Amniotic epithelial cell (primary cell): ENCODE measurements at regions not wholly inside any gene's neighbourhood (a gene's known extent, or its start where the extent isn't known, plus 50 kb on each side); places are given as distances from the start of the nearest gene placed in this dataset.

Source experiments
- DNase-seq: peaks from one replicate; pipeline ENCODE4 v3.0.0-alpha.2; 2010; ENCODE audit warnings: low read depth

- DNase-seq: no peak
These were observed 1858.4 kb downstream of the EFNA5 start for GRCh38 chr5:105812304-105812703.

DNA sequence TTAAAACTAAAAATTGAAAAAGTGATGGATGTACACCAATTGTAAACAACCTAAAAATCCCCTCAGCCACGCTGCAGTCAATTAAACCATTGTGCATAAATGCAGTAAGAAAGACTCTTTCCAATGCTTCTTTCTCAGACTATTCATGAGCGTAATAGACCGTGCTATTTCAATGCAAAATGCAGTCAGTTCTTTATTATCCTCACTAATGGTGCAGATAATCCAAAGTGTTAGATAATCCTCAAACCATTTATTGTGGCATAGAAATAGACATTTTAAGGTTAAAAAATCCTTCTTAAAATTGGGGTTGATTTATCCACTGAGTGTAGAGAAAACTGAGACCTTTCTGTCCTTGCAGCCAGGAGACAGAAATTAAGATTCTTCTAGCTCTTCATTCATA is 1862.8 kb downstream of the EFNA5 start:
- no peak for DNase-seq

DNA sequence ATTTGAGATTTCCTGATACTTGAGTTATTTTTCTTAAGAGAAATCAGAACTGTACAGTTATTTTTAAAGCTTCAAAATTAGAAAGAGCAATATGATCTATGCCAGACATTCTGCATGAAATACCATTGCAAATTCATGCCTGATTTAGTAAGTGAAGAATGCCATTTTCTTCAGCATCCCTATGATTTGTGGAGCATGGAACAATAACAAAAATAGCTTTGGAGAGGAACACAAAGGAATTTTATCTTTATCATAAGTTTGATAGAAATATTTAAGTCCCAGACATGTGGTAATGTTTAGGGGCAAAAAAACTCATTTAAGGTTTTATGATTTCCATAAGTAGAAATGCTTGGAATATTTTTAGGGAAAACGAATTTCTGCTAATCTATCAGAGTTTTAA is 1863.4 kb downstream of the EFNA5 start:
- no peak for DNase-seq

- peak; percentile 10 for DNase-seq
These were observed 1864.1 kb downstream of the EFNA5 start for GRCh38 chr5:105806596-105806995.

DNA sequence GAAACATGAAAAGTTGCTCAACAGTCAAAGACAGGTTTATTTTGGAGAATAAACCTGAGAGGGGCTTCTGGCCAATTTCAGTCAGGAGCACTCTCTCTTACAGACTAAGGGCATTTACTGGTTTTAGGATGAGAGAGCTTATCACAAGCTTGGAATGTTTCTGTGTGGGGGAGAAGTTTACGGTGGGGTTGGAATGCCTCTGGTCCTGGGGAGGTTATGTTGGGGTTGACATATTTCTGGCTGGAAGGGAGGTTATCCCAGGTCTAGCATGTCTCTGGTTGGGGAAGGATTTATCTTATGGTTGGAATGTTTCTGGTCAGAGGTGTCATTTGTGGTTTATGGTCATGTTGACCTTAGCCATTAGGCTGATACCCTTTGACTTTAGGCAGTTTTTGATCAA is 1867.3 kb downstream of the EFNA5 start:
- peak; percentile 58 for DNase-seq

DNA sequence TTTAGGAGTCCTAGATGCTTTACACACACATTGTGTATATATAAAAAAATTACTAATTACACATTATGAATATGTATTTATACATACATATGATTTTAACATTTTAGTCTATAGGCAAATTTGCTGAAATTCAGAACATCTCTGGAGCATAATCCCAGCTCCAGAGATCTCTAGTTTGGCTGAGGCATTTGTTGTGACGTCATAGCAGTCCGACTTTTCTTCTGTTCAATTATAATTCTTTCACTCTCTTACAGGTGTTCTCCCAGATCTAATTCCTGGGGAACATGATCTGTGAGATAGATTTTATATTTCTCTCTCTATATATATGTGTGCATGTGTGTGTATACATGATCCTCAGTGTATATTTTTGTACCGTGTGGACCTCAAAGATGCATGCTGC is 1876.2 kb downstream of the EFNA5 start:
- DNase-seq: no peak

DNA sequence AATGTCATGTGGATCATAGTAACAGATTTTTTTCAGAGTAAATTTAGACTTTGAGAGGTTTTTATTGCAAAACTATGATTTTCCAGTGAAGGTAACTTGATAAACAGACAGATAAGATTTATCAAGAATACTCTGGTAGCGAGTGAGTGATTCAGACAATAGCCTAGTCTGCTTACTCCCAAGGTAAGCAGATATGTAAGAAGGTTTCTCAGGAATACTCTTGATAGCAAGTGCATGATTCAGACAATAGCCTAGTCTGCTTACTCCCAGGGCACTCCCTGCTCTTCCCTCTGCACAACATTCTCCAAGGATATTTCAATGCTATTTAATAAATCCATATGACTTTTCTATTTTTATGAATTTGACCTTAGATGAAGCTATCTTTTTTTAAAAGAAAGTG is 1881.5 kb downstream of the EFNA5 start:
- peak; percentile 54 for DNase-seq

DNA sequence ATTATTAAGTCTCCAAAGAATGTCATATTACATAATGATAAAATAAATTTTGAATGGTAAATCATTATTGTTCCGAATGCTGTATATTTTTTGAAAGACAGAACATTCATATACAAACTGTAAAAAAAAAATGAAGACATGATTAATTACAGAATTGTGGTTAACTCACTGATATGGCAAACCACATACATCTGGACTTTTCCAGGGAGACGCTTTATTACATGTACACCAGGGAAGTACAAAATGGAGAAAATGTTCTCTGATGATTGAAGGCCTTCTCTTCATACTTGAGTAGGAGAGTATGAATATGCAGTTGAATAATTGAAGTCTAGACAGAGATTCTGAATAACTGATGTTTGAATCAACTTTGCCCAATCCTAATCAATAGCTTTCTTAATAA is 1886.9 kb downstream of the EFNA5 start:
- peak; percentile 82 for DNase-seq

DNA sequence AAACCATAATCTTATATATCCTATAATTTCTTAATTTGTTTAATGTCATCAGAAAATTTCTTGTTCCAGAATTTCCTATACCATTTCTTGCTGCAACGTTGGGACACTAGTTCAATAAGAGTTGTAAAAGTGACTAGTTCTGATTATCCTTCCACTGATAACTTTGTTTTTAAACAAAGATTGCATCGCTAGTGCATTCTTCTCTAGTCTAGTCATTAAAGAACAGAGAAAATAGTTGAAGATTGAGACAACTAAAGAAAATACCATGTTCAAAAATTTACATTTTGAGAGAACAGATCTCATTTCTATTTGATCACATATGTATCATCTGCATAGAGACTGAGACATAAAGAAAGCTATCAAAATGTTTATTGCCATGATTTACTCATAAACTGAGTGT is 1888.2 kb downstream of the EFNA5 start:
- DNase-seq: peak; percentile 35

DNA sequence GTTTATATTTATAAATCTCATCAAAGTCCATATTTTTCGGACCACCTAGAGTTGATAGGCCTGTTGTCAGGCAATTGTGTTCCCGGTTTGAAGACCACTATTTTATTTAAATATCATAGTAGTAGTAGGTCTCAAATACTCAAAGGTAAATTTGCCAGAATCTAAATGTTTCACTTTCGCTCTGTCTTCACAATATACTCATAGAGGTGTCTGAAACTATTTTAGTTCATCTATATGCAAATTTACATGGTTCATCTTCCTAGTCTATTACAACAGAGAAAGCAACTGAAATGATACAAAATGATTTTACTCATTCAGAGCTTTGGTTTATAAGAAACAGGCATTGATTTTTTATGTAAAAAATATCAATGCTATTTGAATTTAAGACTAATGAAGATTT is 1897.5 kb downstream of the EFNA5 start:
- DNase-seq: no peak

DNA sequence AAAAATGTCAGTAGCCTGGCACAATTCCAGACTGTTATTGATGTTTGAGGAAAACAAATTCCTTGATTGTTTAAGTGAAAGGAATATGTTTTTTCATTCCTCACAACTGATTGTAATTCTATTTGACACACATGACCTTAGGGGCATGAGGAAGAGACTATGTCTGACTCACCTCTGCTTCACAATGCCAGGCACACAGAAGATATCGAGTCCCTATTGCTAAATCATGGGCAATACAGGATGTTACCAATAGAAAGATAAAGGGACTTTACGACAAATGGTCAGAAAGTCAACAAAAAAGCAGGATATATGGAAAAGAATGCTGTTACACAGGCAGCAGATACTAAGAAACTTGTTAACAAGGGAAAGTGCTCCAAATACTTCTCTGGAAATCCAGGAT is 1903.5 kb downstream of the EFNA5 start:
- DNase-seq: no peak

DNA sequence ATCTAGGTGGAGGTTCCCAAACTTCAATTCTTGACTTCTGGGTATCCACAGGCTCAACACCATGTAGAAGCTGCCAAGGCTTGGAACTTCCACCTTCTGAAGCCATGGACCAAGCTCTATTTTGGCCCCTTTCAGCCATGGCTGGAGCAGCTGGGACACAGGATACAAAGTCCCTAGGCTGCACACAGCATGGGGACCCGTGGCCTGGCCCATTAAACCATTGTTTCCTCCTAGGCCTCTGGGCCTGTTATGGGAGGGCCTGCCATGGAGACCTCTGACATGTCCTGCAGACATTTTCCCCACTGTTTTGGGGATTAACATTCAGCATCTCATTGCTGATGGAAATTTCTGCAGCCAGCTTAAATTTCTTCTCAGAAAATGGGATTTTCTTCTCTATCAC is 1908.0 kb downstream of the EFNA5 start:
- DNase-seq: no peak

DNA sequence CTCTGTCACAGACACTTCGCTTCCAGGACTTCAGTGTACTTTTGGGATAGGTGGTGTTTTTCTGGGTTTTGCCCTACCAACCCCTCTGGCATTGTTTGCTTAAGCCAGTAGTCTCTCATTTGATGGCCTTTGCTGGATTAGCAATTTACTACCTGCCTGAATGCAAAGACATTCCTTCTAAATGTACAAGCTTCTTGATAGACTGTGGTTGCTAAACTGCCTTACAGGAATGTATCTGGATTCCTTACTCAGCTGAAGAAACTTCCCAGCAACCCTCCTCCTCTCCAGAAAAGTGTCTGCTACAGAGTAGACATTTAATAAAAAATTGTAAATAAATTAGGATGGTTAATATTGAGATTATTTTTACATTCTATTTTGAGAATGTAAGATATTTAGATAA is 1916.7 kb downstream of the EFNA5 start:
- peak; percentile 68 for DNase-seq

DNA sequence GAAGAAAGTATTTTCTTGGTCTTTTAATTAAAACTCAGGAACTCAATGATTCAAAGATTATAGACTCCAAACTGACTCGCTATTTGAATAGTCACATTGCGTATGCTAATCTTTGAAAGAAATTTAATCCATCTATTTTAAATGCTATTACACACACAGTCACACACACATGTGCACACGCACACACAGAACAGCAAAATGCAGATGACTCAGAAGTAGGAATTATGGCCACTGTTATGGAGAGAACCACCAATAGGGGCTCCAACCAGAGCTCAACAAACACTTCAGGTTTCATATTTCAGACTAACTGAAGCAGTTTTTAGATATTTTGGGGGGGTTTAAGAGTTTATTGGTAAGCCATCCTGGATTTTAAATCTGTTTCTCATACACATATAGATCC is 1917.9 kb downstream of the EFNA5 start:
- peak; percentile 34 for DNase-seq

- no peak for DNase-seq
These were observed 1918.8 kb downstream of the EFNA5 start for GRCh38 chr5:105751908-105752307.

GRCh38 chr5:105745111-105745510 is 1925.6 kb downstream of the EFNA5 start:
- DNase-seq: no peak

DNA sequence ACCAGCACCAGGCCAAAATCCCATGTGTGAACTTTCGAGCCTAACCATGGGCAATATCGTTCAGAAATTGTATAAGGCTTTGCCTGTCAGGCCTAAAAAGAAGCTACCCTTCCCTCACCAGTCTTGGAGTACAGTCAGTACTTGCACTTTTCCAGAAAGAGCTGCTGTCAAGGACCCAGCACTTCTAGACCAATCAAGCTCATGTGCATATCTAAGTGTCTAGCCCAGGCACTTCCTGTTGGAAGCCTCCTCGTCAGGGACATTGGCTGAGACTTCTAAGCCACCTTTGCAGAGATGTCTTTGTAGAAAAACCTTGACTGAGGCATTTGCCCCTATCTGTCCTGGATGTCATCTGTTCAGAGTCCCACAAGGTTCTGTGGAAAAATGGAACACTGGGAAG is 1930.5 kb downstream of the EFNA5 start:
- no peak for DNase-seq

DNA sequence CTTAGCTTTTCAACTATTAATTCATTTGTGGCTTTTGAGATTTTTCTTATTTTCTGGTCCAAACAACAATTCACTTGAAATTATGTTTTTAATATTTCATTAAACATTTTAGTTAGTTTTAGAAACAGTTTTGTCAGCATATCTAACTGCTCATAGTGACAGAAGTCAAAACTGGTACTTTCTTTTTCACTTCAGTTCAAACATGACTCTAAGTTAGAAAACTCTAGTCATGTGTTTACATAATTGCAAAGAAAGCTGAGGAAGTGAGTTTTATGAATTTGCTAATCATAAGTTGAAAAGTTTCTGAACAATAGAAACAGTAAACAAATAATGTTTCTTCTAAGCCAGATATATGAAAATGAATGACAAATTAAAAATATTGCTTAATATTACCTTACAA is 1931.0 kb downstream of the EFNA5 start:
- DNase-seq: no peak

DNA sequence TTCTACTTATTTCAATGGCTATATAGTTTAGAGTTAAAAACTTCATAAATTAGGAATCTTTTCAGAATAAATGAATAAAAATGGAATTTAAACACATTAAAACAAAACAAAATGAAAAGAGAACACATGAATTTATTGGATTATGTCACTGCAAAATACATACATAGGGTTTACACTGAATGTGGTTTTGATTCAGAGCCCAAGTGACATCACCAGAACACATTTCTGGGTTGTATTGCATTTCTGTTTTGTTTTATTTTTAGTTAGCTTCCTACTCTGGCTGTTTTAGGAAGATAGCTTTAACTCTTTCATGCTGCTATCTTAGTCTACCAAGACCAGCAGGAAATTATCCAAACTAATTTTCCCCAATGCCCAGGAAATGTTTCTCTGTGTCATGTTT is 1935.0 kb downstream of the EFNA5 start:
- DNase-seq: peak; percentile 8

- no peak for DNase-seq
These were observed 1939.8 kb downstream of the EFNA5 start for GRCh38 chr5:105730982-105731381.

DNA sequence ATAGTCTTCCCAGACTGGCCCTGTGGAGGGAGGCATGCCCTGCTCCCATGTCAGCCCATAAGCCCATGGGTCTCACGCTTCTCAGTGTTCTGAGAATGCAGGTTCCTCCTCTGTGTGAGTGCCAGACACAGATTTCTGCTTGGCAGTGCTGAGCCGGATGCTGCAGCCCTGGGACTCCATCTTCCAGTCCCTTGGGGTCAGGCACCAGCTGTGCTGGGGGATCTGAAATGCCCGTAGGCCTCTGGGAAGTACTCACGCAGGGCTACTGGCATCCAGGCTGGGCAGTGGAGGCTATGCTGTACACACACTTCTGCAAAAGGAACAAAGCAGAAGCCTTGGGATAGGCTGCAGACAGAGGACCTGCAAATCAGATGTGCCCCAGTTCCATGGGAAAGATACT is 1944.6 kb downstream of the EFNA5 start:
- no peak for DNase-seq

GRCh38 chr5:105708442-105708841 is 1962.3 kb downstream of the EFNA5 start:
- DNase-seq: no peak

- peak; percentile 10 for DNase-seq
These were observed 1968.4 kb downstream of the EFNA5 start for GRCh38 chr5:105702323-105702722.

DNA sequence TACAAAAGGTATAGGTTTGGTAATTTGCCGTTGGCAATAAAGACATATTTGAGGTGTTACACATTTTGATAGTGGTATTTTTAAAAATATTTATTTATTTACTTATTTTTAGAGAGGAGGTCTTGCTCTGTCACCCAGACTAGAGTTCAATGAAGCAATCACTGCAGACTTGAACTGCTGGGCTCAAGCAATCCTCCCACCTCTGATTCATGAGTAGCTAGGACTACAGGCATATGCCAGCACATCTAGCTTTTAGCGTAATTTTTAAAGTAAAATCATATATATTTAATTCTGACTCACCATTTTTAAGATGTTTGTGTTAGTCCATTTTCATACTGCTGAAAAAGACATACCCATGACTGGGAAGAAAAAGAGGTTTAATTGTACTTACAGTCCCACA is 1974.3 kb downstream of the EFNA5 start:
- DNase-seq: peak; percentile 55

DNA sequence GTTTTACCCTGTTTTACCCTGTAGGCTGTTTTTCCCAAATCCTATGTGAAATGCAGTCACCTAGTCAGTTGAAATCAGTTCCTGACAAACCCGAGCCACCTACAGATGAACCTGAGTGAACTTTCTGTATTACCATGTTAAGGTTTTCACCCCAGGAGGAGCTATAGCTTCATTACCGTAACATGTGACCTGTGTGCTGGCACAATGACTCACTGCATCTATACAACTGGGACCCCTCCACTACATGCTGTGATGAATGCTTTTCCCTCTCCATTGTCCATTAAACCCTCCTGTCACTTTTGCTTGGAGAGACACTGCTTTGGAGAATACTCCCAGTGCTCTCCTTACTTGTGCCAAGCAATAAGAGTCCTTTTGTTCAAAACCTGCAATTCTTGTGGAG is 1974.8 kb downstream of the EFNA5 start:
- DNase-seq: no peak
